Inflammatory macrophage treated with lipopolysaccharide for 1 hour (primary cell): ENCODE measurements at regions not wholly inside any gene's neighbourhood (a gene's known extent, or its start where the extent isn't known, plus 50 kb on each side); places are given as distances from the start of the nearest gene placed in this dataset.
"Not testable (repeated sequence)": the region's sequence is repeated elsewhere in the genome, so short reads cannot be mapped to it uniquely, and the experiment has no call there.

ENCODE experiments used
- DNase-seq, 2 donors: peaks; one replicate each; pipeline ENCODE4 v3.0.0-alpha.2; 2020 to 2022

DNA sequence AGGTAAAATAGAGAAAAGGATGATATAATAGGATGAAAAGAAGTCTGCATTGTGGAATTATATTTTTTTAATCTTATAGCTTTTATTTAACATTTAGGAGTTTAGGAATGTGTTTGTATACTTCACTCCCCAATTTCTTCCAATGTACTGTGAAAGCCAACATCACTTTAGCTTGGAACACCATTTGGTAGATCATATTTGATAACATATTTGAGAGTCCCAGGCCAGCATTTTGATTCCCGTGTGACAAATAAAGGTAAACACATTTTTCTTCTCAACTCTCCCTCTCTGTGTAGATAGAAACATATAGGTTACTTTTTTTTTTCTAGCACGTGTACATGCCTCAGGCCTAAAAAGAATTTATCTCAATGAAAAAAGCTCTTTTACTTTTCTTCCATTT, 1551.3 kb downstream of the CDH8 start:
- DNase-seq, result no peak

GRCh38 chr16:60481591-60481990, 1554.6 kb downstream of the CDH8 start:
- no peak for DNase-seq

- no peak for DNase-seq
Measured at GRCh38 chr16:60478810-60479209, 1557.4 kb downstream of the CDH8 start.

DNA sequence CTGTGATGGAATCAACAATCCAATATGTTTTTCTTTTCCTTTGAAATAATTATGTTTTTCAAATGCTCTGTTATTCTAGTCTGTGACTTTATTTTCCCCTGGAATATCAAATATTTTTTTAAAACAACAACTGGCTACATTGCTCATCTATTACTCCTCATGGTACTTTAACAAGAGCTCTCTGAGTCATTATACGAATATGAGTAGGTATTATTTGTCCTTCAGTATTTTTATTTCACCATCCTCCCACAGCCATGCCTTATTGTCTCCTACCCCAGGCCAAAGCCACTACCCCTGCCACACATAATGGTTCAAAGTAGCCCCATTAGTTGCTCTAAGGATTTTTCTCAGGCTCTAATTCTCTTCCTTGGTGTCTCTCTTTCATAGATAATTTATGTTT, 1572.3 kb downstream of the CDH8 start:
- no peak for DNase-seq

GRCh38 chr16:60459463-60459862, 1576.8 kb downstream of the CDH8 start:
- no peak for DNase-seq

- DNase-seq, result no peak
Measured at GRCh38 chr16:60458255-60458654, 1578.0 kb downstream of the CDH8 start.

DNA sequence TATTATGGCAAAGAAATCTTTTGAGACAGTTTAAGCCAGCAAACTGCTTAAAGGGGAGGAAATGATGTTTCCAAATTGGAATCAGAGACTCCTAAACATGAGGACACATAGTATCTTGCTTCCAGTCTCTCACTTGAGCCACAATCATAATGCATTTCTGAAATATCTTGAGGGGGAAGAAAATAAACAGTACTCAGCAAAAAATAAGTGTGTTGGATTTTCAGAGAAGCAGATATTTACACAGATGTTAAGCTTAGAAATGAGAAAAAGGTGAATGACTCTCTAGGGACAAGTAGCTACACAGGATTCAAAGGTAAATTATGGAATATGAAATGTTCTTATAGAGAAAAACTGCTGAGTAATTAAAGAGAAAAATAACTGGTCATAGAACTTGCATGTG, 1583.6 kb downstream of the CDH8 start:
- no peak for DNase-seq

DNA sequence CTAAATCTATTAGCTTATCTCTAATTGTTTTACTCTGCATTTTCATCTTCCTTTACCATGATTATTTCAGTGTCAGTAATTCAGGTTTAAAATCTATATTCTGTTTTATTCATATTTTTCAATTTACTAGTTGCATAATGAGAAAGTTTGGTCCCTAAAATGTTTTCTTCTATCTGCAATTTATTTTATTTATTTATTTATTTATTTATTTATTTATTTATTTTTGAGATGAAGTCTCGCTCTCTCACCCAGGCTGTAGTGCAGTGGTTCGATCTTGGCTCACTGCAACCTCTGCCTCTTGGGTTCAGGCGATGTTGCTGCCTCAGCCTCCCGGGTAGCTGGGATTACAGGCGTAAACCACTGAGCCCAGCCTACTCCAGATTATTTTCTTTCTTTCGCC, 1597.3 kb downstream of the CDH8 start:
- no peak for DNase-seq

- no peak for DNase-seq
Measured at GRCh38 chr16:60432472-60432871, 1603.8 kb downstream of the CDH8 start.

- no peak for DNase-seq
Measured at GRCh38 chr16:60419859-60420258, 1616.4 kb downstream of the CDH8 start.

DNA sequence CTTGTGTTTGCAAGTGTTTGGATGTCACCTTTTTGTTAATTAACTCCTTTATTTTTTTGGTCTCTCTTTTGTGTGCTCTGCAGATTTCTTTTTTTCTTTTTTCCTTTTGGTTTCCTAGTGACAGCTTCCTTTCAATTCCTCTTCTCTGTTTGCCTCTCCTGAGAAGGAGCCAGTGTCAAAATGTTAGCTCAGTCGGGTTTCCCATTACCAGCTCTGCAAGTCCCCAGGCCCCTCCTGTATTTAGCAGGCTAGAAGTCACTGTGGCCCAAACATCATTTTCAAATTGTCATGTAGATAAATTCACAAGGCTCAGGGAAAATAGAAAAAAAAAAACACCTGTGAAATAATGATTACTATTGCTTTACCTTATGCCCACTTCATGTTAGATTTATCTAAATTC, 1621.6 kb downstream of the CDH8 start:
- DNase-seq, result no peak

- DNase-seq, result no peak
Measured at GRCh38 chr16:60413969-60414368, 1622.3 kb downstream of the CDH8 start.

DNA sequence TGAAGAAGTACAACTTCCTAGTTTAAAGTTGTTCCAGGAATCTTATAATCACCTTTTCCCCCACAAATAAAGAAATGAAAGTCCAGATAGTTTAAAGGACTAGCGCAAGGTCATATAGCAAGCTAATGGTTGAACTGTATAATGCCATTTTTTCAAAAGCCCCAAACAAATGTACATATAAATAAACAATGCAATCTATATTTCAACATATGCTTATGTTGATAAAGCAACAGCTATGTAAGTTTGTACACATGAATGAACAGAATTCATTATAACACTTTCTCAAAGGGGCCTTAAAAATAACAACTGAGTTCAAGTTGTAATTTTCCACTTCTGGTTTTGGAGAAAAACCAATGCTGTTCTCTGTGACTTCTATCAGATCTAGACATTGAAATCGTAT, 1628.6 kb downstream of the CDH8 start:
- DNase-seq, result no peak

DNA sequence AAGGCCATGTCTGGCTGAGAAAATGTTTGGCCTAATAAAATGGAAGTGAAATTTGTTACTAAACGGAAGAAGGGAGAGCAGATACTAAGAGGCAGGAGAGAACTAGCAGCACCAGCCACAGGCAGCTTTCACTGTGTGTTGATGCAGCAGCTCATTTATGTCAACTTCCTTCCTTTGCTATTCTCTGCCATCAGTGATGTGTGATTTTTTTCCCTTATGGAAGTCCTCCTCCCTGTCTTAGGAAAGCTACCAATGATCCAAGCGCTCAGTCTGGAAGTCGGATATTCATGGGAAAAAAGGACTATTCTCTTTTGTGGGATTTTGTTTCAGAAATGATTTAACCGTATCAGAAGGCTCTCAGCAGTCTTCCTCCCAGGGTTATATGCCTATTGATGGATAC, 1629.2 kb downstream of the CDH8 start:
- no peak for DNase-seq

GRCh38 chr16:60405286-60405685, 1631.0 kb downstream of the CDH8 start:
- DNase-seq, result no peak

DNA sequence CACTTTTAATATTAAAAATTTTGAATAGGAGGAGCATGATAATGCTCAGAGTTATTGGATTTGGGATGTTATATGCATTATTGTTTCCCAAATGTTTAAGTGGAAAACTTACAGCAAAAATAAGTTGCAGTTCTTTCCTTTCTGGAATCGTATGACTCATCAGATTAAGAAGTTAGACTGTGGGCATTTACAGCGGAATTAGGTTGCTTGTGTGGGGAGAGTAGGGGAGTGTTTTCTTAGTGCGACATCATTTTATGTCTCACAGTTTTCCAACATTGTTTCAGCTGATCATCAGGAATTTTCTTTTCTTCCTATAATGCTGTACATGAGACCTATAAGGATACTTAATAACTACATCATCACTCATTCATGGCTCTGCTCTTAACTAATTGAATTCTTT, 1631.8 kb downstream of the CDH8 start:
- DNase-seq, result no peak

- DNase-seq, result not testable (repeated sequence)
Measured at GRCh38 chr16:60402941-60403340, 1633.3 kb downstream of the CDH8 start.

- no peak for DNase-seq
Measured at GRCh38 chr16:60392380-60392779, 1643.9 kb downstream of the CDH8 start.

- no peak for DNase-seq
Measured at GRCh38 chr16:60371591-60371990, 1637.5 kb upstream of the GOT2 start.

- no peak for DNase-seq
Measured at GRCh38 chr16:60367739-60368138, 1633.6 kb upstream of the GOT2 start.

DNA sequence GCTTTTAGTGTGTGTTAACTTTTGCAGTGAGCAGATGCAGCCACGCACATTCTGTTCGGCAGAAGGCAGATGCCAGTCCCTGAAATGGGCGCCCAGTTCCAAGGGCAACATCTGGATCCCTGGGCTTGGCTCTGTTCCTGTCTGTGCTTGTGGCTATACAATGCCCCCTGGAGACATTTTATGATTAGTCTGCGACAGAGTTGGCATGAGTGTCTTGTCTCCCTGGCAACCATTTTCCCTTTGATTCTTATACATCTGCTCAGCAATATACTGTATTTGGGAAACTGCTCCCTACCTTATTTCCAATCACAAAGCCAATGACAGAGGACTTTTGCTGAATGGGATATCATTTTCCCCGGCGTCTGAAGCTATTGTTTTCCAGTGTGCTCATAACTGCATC, 1629.5 kb upstream of the GOT2 start:
- no peak for DNase-seq

DNA sequence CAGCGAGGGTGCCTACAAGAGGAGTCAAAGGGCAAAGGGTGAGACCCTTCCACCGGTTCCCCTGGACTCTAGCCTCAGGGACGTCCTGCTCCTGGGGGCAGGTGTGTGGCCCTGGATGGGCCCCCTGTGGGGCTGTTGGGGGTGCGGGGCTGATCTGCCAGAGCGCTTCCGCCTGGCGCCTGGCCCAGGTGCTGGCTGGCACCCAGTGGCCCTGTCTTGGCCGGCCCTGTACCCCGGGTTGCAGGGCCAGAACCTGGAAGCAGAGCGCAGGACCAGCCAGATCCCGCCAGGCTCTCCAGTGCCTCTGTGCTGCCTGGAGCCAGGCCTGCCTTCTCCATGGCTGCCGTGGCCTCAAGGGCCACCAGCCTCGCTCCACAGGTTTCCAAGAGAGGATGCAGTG, 1625.8 kb upstream of the GOT2 start:
- DNase-seq, result not testable (repeated sequence)

- not testable (repeated sequence) for DNase-seq
Measured at GRCh38 chr16:60359412-60359811, 1625.3 kb upstream of the GOT2 start.

GRCh38 chr16:60357876-60358522, 1623.9 kb upstream of the GOT2 start:
- not testable (repeated sequence) for DNase-seq

- DNase-seq, result no peak
Measured at GRCh38 chr16:60346256-60346655, 1612.1 kb upstream of the GOT2 start.

- no peak for DNase-seq
Measured at GRCh38 chr16:60337671-60338070, 1603.6 kb upstream of the GOT2 start.
